Activated naive CD8-positive, alpha-beta T cell (primary cell): ENCODE measurements at regions not wholly inside any gene's neighbourhood (a gene's known extent, or its start where the extent isn't known, plus 50 kb on each side); places are given as distances from the start of the nearest gene placed in this dataset.
"Not testable (repeated sequence)": the region's sequence is repeated elsewhere in the genome, so short reads cannot be mapped to it uniquely, and the experiment has no call there.

Experiments used
- H3K27ac Mint-ChIP-seq: one replicate; pipeline ENCODE4 v1.8.0; 2021; ENCODE audit warnings: mixed read lengths
- H3K27me3 Mint-ChIP-seq: one replicate; pipeline ENCODE4 v1.8.0; 2021; ENCODE audit warnings: mixed read lengths
- H3K36me3 Mint-ChIP-seq: one replicate; pipeline ENCODE4 v1.8.0; 2021; ENCODE audit warnings: mixed read lengths
- H3K4me1 Mint-ChIP-seq: one replicate; pipeline ENCODE4 v1.8.0; 2021; ENCODE audit warnings: low read depth, mixed read lengths
- H3K4me3 Mint-ChIP-seq: one replicate; pipeline ENCODE4 v1.8.0; 2021; ENCODE audit warnings: mild to moderate bottlenecking, mixed read lengths
- H3K9me3 Mint-ChIP-seq: one replicate; pipeline ENCODE4 v1.8.0; 2021; ENCODE audit warnings: low read depth, mixed read lengths

DNA sequence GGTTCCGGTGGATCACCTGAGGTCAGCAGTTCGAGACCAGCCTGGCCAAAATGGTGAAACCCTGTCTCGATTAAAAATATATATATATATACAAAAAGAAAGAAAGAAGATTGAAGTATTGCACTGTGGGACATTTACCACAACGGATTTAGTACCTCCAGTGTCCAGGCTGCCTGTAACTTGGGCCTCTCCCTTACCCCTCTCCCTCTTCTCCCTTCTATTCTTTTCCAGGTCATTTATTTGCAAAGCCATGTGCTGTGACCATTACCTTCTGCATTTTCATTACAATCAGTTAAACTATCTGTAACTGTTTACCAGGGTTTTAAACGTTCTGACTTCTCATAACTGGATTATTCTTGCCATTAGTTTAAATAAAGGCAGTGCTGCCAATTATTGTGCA, 400.9 kb upstream of the ZNF804A start:
- Mint-ChIP-seq H3K27ac (no peak overlapping the region), H3K4me1 (no peaks in the 10 kb centered on the region), H3K4me3 (no peak overlapping the region), H3K27me3 (no peaks in the 10 kb centered on the region), H3K36me3 (no peaks in the 10 kb centered on the region), H3K9me3 (no peaks in the 10 kb centered on the region)

- not testable (repeated sequence) for H3K36me3 Mint-ChIP-seq, H3K4me3 Mint-ChIP-seq, H3K4me1 Mint-ChIP-seq, H3K27me3 Mint-ChIP-seq, H3K9me3 Mint-ChIP-seq, H3K27ac Mint-ChIP-seq
Measured at GRCh38 chr2:184198791-184199190, 399.5 kb upstream of the ZNF804A start.

DNA sequence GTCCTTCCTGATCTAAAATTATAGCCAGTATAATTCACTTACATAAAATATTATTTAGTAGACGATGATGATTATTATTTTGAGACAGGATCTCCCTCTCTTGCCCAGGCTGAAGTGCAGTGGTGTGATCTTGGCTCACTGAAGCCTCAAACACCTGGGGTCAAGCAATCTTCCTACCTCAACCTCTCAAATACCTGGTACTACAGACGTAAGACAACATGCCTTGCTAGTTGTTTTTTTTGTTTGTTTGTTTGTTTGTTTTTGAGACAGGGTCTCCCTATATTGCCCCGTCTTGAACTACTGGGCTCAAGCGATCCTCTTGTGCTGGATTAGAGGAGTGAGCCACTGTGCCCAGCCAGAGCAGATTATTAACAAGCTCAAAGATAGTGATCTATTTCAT, 399.1 kb upstream of the ZNF804A start:
- Mint-ChIP-seq H3K4me3 (no peak overlapping the region), H3K36me3 (no peaks in the 10 kb centered on the region), H3K9me3 (no peaks in the 10 kb centered on the region), H3K4me1 (no peaks in the 10 kb centered on the region), H3K27me3 (no peaks in the 10 kb centered on the region), H3K27ac (no peak overlapping the region)

GRCh38 chr2:184201246-184201645, 397.1 kb upstream of the ZNF804A start:
- H3K36me3 Mint-ChIP-seq, result no peaks in the 10 kb centered on the region
- no peaks in the 10 kb centered on the region for H3K4me1 Mint-ChIP-seq
- no peaks in the 10 kb centered on the region for H3K9me3 Mint-ChIP-seq
- no peak overlapping the region for H3K27ac Mint-ChIP-seq
- H3K27me3 Mint-ChIP-seq, result no peaks in the 10 kb centered on the region
- no peak overlapping the region for H3K4me3 Mint-ChIP-seq

DNA sequence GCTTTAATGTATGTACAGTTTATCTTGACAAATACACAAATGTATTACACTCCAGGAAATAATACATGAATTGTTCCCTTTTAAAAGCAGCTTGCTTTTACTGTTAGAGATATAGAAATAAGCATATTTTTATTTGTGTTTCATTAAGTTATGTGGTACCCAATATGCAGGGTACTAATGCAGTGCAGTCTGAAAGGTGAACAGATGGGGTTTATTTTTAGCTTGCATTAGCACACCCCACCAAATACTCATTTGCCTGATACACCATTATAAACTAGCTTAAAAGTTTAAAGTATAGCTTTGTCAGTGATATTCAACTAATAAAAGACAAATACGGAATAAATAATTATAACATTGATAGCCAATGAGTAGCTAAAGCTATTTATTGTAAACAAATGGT, 394.7 kb upstream of the ZNF804A start:
- Mint-ChIP-seq H3K36me3 (no peaks in the 10 kb centered on the region), H3K27ac (no peak overlapping the region), H3K4me3 (no peak overlapping the region), H3K27me3 (no peaks in the 10 kb centered on the region), H3K9me3 (no peaks in the 10 kb centered on the region), H3K4me1 (no peaks in the 10 kb centered on the region)

DNA sequence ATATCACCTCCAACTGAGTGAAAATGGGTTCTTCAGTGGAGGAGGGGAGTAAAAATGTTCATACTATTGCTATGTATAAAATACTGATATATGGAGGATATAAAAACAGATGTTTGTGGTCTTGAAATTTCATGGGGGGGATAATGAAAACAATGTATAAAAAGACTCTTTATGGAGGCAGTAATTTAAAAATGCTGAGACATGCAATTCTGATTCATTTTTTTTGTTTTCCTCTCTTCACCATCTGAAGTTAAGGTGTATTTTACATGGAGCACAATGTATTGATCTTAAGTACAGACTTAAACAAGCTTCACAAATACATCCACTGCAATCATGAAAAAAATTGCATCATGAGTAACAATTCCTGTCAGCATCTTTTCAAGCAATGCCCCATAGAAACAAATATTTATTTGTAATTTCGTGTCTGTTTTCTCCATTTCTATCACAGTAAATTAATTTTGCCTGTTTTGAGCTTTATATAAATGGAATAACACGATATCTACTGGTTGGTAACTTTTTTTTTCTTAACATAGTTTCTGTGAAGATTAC, 393.2 kb upstream of the ZNF804A start:
- Mint-ChIP-seq H3K27ac (no peak overlapping the region), H3K4me1 (no peaks in the 10 kb centered on the region), H3K36me3 (no peaks in the 10 kb centered on the region), H3K4me3 (no peak overlapping the region), H3K9me3 (no peaks in the 10 kb centered on the region), H3K27me3 (no peaks in the 10 kb centered on the region)

DNA sequence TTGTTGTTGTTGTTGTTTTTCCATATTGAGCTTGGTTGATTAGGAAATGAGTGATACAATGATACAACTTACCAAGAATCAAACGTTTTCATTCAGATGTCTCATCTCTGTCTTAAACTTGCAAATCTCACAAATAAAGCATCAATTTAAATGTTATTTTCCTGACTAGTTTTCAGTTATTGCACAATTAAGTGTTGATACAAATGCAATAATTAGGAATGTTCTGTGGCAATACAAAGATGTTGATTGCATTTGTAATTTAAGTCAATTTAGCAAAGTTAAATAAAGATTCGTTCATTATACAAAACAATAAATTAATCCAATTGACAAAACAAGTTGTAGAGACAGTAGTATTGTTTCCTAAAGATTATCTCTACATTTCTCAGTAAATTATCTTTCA, 392.3 kb upstream of the ZNF804A start:
- Mint-ChIP-seq H3K36me3 (no peaks in the 10 kb centered on the region), H3K4me1 (no peaks in the 10 kb centered on the region), H3K27me3 (no peaks in the 10 kb centered on the region), H3K27ac (no peak overlapping the region), H3K4me3 (no peak overlapping the region), H3K9me3 (no peaks in the 10 kb centered on the region)

DNA sequence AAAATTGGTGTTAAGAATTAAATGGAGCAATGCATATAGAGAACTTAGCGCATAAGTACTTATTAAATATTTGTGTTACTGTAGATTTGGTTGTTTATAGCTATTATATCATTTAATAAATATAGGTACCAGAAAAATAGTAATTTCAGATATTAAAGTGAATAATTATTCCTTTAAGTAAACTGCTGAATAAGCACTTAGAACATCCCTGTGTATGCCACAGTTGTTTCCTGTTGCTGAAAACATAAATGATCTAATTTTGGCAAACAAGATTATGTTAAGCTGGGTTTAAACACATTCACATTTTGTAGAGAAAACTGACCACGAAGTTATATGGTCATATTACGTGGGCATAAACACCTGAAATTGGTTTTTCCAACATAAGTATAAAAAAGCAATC, 388.0 kb upstream of the ZNF804A start:
- no peaks in the 10 kb centered on the region for H3K27me3 Mint-ChIP-seq
- no peaks in the 10 kb centered on the region for H3K9me3 Mint-ChIP-seq
- no peak overlapping the region for H3K27ac Mint-ChIP-seq
- H3K36me3 Mint-ChIP-seq, result no peaks in the 10 kb centered on the region
- H3K4me1 Mint-ChIP-seq, result no peaks in the 10 kb centered on the region
- H3K4me3 Mint-ChIP-seq, result no peak overlapping the region

DNA sequence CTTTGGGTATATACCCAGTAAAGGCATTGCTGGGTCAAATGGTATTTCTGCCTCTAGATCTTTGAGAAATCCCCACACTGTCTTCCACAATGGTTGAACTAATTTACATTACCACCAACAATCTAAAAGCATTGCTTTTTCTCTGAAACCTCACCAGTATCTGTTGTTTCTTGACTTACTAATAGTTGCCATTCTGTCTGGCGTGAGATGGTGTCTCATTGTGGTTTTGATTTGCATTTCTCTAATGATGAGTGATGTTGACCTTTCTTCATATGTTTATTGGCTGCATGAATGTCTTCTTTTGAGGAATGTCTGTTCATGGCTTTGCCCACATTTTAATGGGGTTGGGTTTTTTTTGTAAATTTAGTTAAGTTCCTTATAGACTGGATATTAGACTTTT, 382.6 kb upstream of the ZNF804A start:
- Mint-ChIP-seq H3K4me3 (no peak overlapping the region), H3K27ac (no peak overlapping the region), H3K36me3 (no peaks in the 10 kb centered on the region), H3K27me3 (no peaks in the 10 kb centered on the region), H3K9me3 (peaks cover 16% of the 10 kb centered on the region), H3K4me1 (no peaks in the 10 kb centered on the region)

GRCh38 chr2:184256611-184257010, 341.7 kb upstream of the ZNF804A start:
- no peaks in the 10 kb centered on the region for H3K27me3 Mint-ChIP-seq
- no peaks in the 10 kb centered on the region for H3K4me1 Mint-ChIP-seq
- H3K4me3 Mint-ChIP-seq, result no peak overlapping the region
- H3K27ac Mint-ChIP-seq, result no peak overlapping the region
- peaks cover 2% of the 10 kb centered on the region for H3K9me3 Mint-ChIP-seq
- no peaks in the 10 kb centered on the region for H3K36me3 Mint-ChIP-seq

- H3K36me3 Mint-ChIP-seq, result no peaks in the 10 kb centered on the region
- peaks cover 3% of the 10 kb centered on the region for H3K9me3 Mint-ChIP-seq
Measured at GRCh38 chr2:184261331-184261730, 337.0 kb upstream of the ZNF804A start.

GRCh38 chr2:184261818-184262217, 336.5 kb upstream of the ZNF804A start:
- Mint-ChIP-seq H3K36me3 (no peaks in the 10 kb centered on the region), H3K4me1 (no peaks in the 10 kb centered on the region), H3K9me3 (peaks cover 3% of the 10 kb centered on the region), H3K27me3 (no peaks in the 10 kb centered on the region), H3K27ac (no peak overlapping the region), H3K4me3 (no peak overlapping the region)

More at GRCh38 chr2:184261331-184261730, 337.0 kb upstream of the ZNF804A start:
- no peaks in the 10 kb centered on the region for H3K4me1 Mint-ChIP-seq
- H3K27ac Mint-ChIP-seq, result no peak overlapping the region
- H3K27me3 Mint-ChIP-seq, result no peaks in the 10 kb centered on the region
- no peak overlapping the region for H3K4me3 Mint-ChIP-seq

- Mint-ChIP-seq H3K4me1 (no peaks in the 10 kb centered on the region), H3K4me3 (no peak overlapping the region), H3K9me3 (peaks cover 3% of the 10 kb centered on the region), H3K36me3 (no peaks in the 10 kb centered on the region), H3K27me3 (no peaks in the 10 kb centered on the region), H3K27ac (no peak overlapping the region)
Measured at GRCh38 chr2:184268900-184269477, 329.3 kb upstream of the ZNF804A start.

GRCh38 chr2:184270660-184271059, 327.7 kb upstream of the ZNF804A start:
- Mint-ChIP-seq H3K27ac (no peak overlapping the region), H3K9me3 (no peaks in the 10 kb centered on the region), H3K4me3 (no peak overlapping the region), H3K27me3 (no peaks in the 10 kb centered on the region), H3K36me3 (no peaks in the 10 kb centered on the region), H3K4me1 (no peaks in the 10 kb centered on the region)

DNA sequence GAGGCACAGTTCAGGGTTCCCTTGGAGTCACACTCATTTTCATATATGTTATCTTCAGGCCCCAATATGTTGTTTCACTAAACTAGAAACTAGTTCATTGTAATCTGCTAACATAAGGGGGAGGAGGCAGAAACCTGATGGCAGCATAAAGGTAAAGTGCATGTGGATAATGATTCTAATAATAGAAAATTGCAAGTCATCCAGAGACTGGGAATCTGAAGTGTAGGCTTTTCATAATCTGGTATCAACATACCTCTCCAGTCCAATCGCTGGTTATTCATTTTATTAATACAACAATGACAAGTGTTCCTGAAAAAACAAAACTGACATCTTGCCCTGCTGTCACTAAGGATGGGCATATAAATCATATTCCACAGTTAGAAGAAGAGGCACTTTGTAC, 326.3 kb upstream of the ZNF804A start:
- no peaks in the 10 kb centered on the region for H3K9me3 Mint-ChIP-seq

GRCh38 chr2:184294831-184295230, 303.5 kb upstream of the ZNF804A start:
- H3K27ac Mint-ChIP-seq, result no peak overlapping the region
- H3K4me3 Mint-ChIP-seq, result no peak overlapping the region
- H3K4me1 Mint-ChIP-seq, result no peaks in the 10 kb centered on the region
- H3K27me3 Mint-ChIP-seq, result no peaks in the 10 kb centered on the region
- H3K9me3 Mint-ChIP-seq, result peaks cover 7% of the 10 kb centered on the region
- no peaks in the 10 kb centered on the region for H3K36me3 Mint-ChIP-seq

More for the DNA sequence above, 326.3 kb upstream of the ZNF804A start:
- Mint-ChIP-seq H3K27ac (no peak overlapping the region), H3K36me3 (no peaks in the 10 kb centered on the region), H3K4me1 (no peaks in the 10 kb centered on the region), H3K27me3 (no peaks in the 10 kb centered on the region), H3K4me3 (no peak overlapping the region)
